Large intestine (tissue), 3 donors: ENCODE measurements at regions not wholly inside any gene's neighbourhood (a gene's known extent, or its start where the extent isn't known, plus 50 kb on each side); places are given as distances from the start of the nearest gene placed in this dataset.
"Not testable (repeated sequence)": the region's sequence is repeated elsewhere in the genome, so short reads cannot be mapped to it uniquely, and the experiment has no call there.

Experiments used
- DNase-seq, 2 donors: peaks; one replicate each; pipeline versions ENCODE4 v3.0.0 to v3.0.0-alpha.2; 2013
- H3K27ac ChIP-seq: one replicate; pipeline ENCODE4 v1.5.1; 2013; ENCODE audit warnings: low read length
- H3K27me3 ChIP-seq: 2 replicates; pipeline ENCODE4 v1.6.1; 2013; ENCODE audit warnings: low read length; ENCODE audit not compliant: control insufficient read depth, insufficient read depth
- H3K36me3 ChIP-seq: 2 replicates; pipeline ENCODE4 v1.6.1; 2013; ENCODE audit warnings: low read length; ENCODE audit not compliant: control insufficient read depth, insufficient read depth
- H3K4me1 ChIP-seq: one replicate; pipeline ENCODE4 v1.6.1; 2013; ENCODE audit warnings: low read length; ENCODE audit not compliant: control insufficient read depth, insufficient read depth
- H3K4me3 ChIP-seq: one replicate; pipeline ENCODE4 v1.5.1; 2013; ENCODE audit warnings: low read length
- H3K9me3 ChIP-seq: one replicate; pipeline ENCODE4 v1.6.1; 2013; ENCODE audit warnings: mild to moderate bottlenecking, low read depth, low read length, moderate library complexity; ENCODE audit not compliant: control insufficient read depth
- WGBS: methylation state at CpG from one replicate; pipeline ENCODE4 v1.1.5; 2013; ENCODE audit warnings: low lambda C conversion rate; ENCODE audit not compliant: insufficient coverage; 5-methylcytosine and 5-hydroxymethylcytosine counted together

DNA sequence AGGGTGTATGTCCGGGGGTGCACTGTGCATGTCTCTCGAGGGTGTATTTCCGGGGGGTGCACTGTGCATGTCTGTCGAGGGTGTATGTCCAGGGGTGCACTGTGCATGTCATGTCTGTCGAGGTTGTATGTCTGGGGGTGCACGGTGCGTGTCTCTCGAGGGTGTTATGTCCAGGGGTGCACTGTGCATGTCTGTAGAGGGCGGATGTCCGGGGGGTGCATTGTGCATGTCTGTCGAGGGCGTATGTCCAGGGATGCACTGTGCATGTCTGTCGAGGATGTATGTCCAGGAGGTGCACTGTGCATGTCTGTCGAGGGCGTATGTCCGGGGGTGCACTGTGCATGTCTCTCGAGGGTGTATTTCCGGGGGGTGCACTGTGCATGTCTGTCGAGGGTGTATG lies 249.8 kb upstream of the MYT1L start:
- not testable (repeated sequence) for H3K27ac ChIP-seq, H3K36me3 ChIP-seq, H3K4me1 ChIP-seq, H3K9me3 ChIP-seq, H3K27me3 ChIP-seq, DNase-seq, H3K4me3 ChIP-seq
- WGBS, result no CpG with 5 or more reads among the region's 19 CpGs

DNA sequence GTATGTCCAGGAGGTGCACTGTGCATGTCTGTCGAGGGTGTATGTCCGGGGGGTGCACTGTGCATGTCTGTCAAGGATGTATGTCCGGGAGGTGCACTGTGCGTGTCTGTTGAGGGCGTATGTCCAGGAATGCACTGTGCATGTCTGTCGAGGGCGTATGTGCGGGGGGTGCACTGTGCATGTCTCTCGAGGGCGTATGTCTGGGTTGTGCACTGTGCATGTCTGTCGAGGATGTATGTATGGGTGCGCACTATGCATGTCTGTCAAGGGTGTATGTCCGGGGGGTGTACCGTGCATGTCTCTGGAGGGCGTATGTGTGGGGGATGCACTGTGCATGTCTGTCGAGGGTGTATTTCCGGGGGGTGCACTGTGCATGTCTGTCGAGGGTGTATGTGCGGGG lies 249.3 kb upstream of the MYT1L start:
- H3K27ac ChIP-seq, result no peak overlapping the region
- H3K4me1 ChIP-seq, result no peaks in the 10 kb centered on the region
- H3K27me3 ChIP-seq, result no peaks in the 10 kb centered on the region
- no peak for DNase-seq
- H3K9me3 ChIP-seq, result no peaks in the 10 kb centered on the region
- H3K4me3 ChIP-seq, result no peak overlapping the region
- no peaks in the 10 kb centered on the region for H3K36me3 ChIP-seq
- WGBS, result no CpG with 5 or more reads among the region's 19 CpGs

GRCh38 chr2:2579814-2580213 lies 248.7 kb upstream of the MYT1L start:
- no peaks in the 10 kb centered on the region for H3K36me3 ChIP-seq
- H3K27ac ChIP-seq, result no peak overlapping the region
- H3K4me3 ChIP-seq, result no peak overlapping the region
- no peaks in the 10 kb centered on the region for H3K4me1 ChIP-seq
- no peaks in the 10 kb centered on the region for H3K27me3 ChIP-seq
- H3K9me3 ChIP-seq, result no peaks in the 10 kb centered on the region
- WGBS, result no CpG with 5 or more reads among the region's 8 CpGs
- no peak for DNase-seq

DNA sequence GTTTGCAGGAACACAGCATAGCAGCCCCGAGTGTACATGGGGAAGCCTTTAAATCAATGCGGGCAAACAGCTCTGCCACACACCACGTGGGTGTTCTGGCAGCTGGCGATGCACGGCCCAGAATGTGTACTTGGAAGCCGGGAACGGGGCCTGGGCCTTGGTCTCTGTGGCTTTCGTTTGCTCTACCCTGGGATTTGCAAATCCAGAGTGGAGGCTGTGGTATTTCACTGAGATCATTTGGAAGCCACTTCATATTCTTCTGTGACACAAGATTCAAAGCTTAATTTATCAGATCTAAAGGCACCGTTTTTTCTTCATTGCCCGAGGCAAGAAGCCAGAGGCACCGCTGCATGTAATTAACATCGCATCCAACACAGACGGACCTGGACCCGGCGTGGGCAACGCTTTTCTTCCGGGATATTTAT lies 246.3 kb upstream of the MYT1L start:
- Histone ChIP-seq H3K36me3 (no peaks in the 10 kb centered on the region), H3K4me1 (no peaks in the 10 kb centered on the region), H3K27ac (no peak overlapping the region), H3K9me3 (peaks cover 9% of the 10 kb centered on the region), H3K27me3 (no peaks in the 10 kb centered on the region), H3K4me3 (no peak overlapping the region)
- no peak for DNase-seq
- whole genome bisulfite sequencing, result 87% methylated on average over 6 of the region's 17 CpGs

DNA sequence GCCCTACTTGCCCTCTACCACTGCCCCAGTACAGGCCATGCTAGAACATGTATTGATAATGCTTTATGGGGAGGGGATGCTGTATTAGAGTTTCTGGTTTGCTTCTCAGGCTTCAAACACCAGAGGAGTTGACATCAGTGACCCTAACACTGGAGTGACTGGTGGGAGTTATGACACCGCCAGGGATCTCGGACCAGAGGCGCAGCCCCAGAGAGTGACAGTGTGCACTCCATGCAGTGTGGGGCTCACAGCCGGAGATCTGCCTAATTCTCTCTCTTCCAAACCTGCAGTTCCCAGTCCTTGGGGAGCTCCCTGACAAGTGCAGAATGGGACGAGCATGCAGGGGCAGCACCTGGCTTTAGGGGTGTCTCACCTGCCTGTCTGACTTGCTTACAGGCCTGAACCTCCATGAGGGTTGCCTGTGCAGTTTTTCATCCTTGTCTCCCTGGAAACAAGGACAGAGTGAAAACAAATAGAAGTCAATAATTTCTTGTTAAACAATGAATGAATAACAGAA lies 244.9 kb upstream of the MYT1L start:
- H3K27ac ChIP-seq, result no peak overlapping the region
- no peaks in the 10 kb centered on the region for H3K4me1 ChIP-seq
- no peak for DNase-seq
- H3K27me3 ChIP-seq, result no peaks in the 10 kb centered on the region
- H3K9me3 ChIP-seq, result peaks cover 17% of the 10 kb centered on the region
- WGBS, result no CpG with 5 or more reads among the region's 5 CpGs
- H3K36me3 ChIP-seq, result no peaks in the 10 kb centered on the region
- H3K4me3 ChIP-seq, result no peak overlapping the region

GRCh38 chr2:2575181-2575577 lies 244.1 kb upstream of the MYT1L start:
- WGBS, result no CpG with 5 or more reads among the region's 10 CpGs
- no peaks in the 10 kb centered on the region for H3K27me3 ChIP-seq
- H3K36me3 ChIP-seq, result no peaks in the 10 kb centered on the region
- H3K27ac ChIP-seq, result no peak overlapping the region
- no peak for DNase-seq
- H3K4me1 ChIP-seq, result no peaks in the 10 kb centered on the region
- H3K4me3 ChIP-seq, result no peak overlapping the region
- H3K9me3 ChIP-seq, result peaks cover 17% of the 10 kb centered on the region

GRCh38 chr2:2574401-2575180 lies 243.5 kb upstream of the MYT1L start:
- no peak for DNase-seq
- Histone ChIP-seq H3K9me3 (peaks cover 17% of the 10 kb centered on the region), H3K27me3 (no peaks in the 10 kb centered on the region), H3K36me3 (no peaks in the 10 kb centered on the region), H3K4me3 (no peak overlapping the region), H3K4me1 (no peaks in the 10 kb centered on the region), H3K27ac (no peak overlapping the region)
- WGBS, result no CpG with 5 or more reads among the region's 16 CpGs

DNA sequence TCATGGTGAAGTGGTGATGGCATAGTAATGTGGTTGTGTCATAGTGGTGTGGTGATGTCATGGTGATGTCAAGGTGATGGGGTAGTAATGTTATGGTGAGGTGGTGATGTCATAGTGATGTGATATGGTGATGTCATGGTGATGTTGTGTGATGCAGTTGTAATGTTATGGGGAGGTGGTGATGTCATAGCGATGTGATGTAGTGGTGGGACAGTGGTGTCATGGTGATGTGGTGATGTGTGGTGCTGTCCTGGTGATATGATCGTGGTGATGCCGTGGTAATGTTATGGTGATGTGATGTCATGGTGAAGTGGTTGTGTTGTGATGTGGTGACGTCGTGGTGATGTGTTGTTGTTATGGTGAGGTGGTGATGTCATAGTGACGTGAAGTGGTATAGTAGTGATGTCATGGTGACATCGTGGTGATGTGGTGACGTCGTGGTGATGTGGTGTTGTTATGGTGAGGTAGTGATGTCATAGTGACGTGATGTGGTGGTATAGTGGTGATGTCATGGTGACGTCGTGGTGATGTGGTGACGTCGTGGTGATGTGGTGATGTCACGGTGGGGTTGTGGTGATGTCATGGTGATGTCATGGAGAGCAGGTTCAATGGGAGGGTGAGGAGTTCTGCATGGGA lies 242.7 kb upstream of the MYT1L start:
- 98% methylated on average over 8 of the region's 15 CpGs for WGBS
- Histone ChIP-seq H3K4me3 (no peak overlapping the region), H3K27me3 (no peaks in the 10 kb centered on the region), H3K4me1 (no peaks in the 10 kb centered on the region), H3K9me3 (peaks cover 17% of the 10 kb centered on the region), H3K27ac (no peak overlapping the region), H3K36me3 (no peaks in the 10 kb centered on the region)
- DNase-seq, result no peak

DNA sequence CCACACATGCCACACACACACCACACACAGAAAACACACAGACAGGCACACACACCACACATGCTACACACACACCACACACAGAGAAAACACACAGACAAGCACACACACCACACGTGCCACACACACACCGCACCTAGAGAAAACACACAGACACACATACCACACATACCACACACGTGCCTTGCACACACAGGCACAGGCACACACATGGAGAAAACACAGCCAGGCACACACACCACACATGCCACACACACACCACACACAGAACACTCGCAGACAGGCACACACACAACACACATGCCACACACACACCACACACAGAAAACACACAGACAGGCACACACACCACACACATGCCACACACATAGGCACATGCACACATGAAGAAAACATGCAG lies 242.1 kb upstream of the MYT1L start:
- H3K9me3 ChIP-seq, result peaks cover 17% of the 10 kb centered on the region
- DNase-seq, result no peak
- no peaks in the 10 kb centered on the region for H3K4me1 ChIP-seq
- no peaks in the 10 kb centered on the region for H3K27me3 ChIP-seq
- no peaks in the 10 kb centered on the region for H3K36me3 ChIP-seq
- H3K4me3 ChIP-seq, result no peak overlapping the region
- no CpG with 5 or more reads among the region's 4 CpGs for WGBS
- H3K27ac ChIP-seq, result no peak overlapping the region

DNA sequence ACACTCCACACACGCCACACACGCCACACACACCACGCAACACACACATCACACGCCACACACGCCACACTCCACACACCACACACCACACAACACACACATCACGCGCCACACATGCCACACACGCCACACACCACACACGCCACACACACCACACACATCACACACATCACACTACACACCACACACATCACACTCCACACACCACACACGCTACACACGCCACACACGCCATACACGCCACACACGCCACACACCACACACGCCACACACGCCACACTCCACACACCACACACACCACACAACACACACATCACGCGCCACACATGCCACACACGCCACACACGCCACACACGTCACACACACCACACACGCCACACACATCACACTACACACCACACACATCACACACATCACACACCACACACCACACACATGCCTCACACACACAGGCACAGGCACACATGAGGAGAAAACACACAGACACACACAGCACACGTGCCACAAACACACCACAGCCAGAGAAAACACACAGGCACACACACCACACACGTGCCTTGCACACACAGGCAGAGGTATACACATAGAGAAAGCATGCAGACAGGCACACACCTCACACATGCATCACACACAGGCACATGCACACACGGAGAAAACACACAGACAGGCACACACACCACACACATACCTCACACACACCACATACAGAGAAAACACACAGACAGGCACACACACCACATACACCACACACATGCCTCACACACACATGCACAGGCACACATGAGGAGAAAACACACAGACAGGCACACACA lies 241.5 kb upstream of the MYT1L start:
- Histone ChIP-seq H3K27ac (no peak overlapping the region), H3K9me3 (peaks cover 17% of the 10 kb centered on the region), H3K36me3 (no peaks in the 10 kb centered on the region), H3K27me3 (no peaks in the 10 kb centered on the region), H3K4me1 (no peaks in the 10 kb centered on the region), H3K4me3 (no peak overlapping the region)
- no peak for DNase-seq
- no CpG with 5 or more reads among the region's 25 CpGs for WGBS
